Renal cortical epithelial cell (primary cell): ENCODE measurements at regions not wholly inside any gene's neighbourhood (a gene's known extent, or its start where the extent isn't known, plus 50 kb on each side); places are given as distances from the start of the nearest gene placed in this dataset.

Experiments used
- DNase-seq: peaks from one replicate; pipeline ENCODE4 v3.0.0-alpha.2; 2011; ENCODE audit warnings: low read depth

DNA sequence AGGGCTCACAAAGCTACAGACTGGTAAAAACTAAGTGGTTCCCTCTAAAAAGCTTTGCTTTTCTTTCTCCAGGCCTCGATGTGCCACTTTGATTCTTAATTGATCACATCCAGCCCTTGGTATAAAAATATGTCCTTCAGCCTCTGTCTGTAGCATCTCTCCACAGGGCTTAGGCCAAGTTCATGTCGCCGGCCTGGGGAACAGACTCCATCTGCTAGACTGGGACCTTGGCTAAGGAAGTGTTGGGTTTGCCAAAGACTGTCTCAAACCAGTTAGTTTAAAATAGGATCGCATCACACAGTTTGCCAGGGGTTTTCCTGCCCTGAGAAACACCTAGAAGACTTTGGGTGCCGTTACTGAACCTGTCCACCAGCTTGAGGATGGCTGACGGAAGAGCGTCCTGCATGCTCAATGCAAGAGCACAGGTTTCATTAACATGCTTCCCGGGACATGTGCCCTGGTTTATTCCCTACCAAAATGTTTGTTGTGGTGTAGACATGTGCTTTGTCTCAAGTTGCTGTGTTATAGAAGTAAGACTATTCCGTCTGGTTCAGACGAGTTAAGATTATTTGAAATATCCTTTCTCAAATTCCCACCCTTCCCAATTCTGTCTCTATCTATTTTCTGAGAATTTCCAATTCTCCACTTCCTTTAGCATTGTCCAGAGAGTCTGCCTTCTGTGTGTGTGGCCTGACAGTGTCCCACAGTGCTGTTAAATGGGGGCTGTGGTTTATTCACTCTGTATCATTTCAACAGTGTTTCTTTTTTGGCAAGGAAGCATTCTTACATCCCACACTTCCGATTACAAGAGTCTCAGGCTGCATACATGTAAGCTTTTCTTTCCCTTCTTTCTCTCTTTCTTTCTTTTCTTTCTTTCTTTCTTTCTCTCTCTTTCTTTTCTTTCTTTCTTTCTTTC lies 334.7 kb downstream of the INHBA start:
- no peak for DNase-seq

DNA sequence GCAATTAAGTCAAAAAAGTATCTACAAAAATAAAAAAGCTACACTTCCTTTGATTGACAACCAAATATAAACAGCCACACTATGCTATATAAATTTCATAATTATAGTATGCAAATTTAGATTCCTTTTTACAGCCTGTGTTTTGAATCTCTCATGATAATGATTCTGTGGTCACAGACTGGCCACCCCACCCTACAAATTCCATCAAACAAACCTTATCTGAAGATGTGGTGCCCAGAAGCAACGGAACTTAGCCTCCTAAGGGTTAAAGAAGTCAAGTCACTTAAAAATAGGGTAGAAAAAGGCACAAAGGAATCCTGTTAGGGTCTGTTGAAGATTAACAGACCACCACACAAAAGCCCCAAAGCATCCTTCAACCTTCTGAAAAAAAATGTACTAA lies 351.8 kb downstream of the INHBA start:
- DNase-seq = no peak

DNA sequence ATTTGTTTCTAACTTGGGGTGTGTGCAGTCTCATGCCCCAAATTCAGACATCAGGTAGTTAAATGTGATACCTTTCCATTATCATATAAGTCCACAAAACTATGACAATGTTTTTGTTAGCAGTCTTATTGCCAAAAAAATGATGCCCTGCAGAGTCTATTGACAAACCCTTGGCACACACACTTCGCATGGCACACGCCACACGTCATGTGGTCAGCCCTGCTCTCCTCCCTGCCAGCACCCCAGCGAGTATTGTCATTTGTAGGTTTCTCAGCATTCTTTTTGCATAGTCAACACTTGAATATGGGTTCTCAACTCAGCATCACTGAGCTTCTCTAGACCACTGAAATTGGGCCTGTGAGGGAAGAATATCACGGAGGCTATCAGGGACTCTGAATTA lies 356.0 kb downstream of the INHBA start:
- DNase-seq = no peak

DNA sequence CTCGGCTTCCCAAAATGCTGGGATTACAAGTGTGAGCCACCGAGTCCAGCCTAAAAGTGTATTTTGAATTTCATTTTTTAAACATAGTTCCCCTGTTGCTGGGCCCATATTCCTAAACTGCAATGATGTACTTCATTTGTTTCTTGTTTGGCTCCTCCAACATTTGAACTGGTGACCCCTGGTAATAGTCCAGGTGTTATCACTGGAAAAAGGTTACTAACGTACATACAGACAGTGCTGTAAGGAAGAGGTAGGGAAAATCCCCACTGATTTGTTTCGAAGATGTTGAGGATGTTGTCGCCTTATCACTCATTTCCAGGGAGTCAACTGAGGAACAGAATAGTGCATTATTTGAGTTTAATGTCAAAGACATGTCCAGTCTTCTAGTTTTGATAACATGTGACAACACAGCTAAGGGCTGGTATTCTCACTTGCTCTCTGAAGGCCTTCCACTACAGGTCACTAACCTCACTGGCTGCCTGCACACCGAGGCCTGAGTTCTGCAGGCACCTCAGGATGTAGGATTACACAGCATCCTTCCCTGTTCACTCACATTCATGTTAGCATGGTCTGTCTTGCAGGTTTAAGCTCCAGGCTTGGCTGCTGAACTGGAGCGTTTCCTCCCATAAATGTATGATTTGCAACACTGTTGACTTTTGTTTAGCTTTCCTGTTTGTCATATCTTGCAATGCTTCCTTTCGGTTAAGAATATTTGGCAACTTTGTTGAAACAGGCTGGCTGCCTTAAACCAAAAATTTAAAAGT lies 362.8 kb downstream of the INHBA start:
- no peak for DNase-seq

DNA sequence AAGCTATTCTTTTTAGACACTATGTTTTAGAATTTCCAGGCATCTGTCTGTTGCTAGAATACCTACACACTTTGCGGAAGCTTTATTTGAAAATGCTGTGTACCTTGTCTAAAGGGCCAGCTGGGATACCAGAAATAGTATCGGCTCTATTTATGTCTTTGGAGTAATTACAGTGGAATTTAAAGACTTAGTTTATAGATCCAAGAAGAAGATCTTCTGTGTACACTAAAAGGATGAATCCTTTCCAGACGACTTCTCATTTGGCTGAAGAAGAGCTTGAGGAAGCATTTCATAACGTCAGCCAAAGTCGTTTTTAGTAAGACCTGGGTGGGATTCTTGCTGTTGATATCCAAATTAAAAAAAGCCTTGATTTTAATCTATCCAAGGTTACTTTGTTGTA lies 365.9 kb downstream of the INHBA start:
- no peak for DNase-seq

DNA sequence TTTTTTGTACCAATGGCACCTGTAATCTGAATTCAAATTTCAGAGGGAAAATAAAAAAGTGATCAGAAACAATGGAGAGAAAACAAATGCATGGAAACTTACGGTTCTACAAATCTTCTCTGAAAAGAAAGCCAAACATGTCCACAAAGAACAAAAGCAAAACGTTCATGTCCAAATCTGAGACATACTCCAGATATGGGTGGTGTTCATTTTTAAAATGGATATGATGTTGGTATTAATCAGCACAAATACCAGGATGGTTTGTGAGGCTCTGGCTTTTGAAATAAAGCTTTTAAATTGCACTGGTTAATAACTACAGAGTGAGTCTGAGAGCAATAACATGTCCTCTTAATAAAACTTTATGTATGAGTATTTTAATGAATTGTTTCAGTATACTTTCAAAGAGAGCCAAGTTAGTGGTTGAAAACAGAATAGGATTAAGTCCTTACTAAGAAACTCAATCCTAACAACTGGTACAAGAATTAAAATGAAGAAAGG lies 366.4 kb downstream of the INHBA start:
- DNase-seq = no peak

DNA sequence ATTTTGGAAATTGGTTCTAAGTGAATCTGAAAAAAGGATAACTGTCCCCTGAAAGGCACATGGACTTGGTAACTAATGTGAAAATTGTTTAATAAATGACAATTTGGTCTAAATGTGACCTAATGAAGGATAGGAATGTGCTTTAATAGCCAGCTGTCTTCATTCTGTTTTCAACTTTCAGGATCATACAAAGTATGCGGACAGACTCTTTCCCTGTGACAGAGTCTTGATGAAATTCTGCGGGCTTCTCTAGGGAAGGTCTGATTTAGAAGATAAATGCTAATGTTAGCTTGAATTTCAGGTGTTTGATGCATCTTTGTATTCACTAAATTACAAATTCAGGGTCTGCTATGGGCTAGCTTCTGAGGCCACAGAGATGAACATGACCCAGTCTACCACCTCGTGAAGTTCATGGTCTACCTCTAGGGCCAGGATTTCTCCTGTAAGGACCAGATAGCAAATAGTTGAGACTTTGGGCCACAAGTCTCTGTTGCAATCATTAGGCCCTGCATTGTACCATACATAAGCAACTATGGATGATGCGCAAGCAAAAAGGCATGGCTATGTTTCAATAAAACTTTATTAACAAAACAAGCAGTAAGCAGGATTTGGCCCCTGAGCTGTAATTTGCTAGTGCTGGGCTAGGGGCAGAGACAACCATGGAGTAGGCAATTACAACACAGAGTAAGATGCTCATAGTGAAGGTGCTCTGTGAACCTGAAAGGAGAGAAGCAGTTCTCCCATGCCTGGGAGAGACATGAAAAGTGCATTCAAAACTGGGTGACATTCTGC lies 368.6 kb downstream of the INHBA start:
- no peak for DNase-seq

DNA sequence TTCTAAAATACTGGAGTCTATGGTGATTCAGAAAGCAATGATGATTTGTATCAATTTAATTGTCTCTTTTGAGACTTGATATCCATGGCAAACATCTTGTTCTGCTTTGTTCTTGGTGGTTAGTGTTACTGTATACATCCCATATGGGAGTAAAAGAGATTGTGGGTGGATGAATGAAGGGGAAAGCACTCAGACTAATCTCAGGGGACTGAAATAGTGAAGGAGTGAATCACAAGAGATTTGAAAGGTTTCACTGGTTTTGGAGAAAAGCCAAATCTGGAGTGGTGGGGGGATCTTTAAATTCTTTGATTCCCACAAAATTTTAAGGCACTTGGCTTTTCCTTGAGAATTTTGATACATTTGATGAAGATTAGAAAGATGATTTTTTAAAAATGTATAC lies 369.4 kb downstream of the INHBA start:
- peak; percentile 42 for DNase-seq

DNA sequence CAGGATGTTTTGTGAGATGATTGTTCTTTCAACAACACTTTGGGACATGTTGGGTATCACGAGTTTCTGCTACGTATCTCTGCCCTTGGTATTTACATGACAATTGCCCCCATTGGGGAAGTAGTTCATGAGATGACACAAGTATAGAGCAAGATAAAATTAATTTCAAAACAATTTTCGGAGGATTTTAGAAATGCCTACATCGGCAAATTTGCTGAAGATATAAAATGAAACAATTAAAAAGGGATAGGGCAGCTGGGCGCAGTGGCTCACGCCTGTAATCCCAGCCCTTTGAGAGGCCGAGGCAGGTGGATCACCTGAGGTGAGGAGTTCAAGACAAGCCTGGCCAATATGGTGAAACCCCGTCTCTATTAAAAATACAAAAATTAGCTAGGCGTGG lies 371.7 kb downstream of the INHBA start:
- DNase-seq = no peak

DNA sequence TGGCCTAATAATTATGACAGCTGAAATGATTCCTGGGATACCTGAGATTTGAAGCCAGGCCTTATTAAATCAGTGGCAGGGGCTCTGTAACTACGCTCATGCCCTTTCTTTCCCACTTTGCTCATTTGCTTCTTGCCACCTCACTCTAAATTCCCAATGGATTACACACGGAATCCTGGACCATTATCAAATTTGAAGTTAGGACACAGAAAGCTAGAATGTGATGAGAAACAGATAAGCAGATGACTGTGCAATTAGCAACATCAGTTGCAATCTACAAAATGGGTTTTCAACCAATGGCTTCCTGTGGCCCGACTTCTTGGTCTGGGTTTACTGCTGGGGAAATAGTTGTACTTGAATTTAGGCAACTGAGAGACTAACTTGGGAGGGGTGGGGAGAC lies 374.3 kb downstream of the INHBA start:
- DNase-seq = no peak

DNA sequence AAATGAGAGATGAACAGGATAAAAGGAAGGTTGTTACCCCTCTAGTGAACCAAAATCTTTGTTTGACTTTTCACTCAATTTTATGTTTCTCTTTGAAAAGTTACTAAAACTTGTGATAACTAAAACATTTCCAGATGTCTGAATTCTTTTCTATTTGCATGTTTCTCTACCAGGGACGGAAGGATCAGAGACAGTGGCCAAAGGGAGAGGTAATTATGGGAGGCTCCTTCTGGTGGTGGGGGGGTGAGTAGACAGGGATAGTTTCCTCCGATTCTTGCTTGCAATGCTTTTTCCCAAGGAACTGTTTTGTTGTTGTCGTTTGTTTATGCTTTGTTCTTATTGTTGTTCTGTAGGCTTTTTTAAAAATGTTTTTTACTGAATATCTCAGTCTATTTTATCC lies 374.8 kb downstream of the INHBA start:
- DNase-seq = no peak

DNA sequence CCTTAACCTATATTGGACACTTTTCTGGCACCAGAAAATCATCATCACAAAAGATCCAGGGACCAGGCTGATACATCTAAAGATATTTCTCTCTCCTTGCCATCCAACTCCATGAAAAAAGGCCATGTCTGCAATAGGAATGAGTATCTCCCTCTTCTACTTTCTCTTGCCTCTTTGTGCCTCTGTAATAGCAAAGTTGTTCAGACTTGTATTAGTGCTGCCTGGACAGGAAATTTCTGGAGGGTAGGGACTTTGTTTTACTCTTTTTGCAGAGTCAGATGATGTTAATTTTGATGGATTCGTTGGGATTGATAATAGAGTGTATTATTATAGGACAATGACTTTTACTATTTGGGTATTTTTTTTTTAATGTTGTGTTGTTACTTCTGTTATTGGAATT lies 376.3 kb downstream of the INHBA start:
- DNase-seq = no peak

DNA sequence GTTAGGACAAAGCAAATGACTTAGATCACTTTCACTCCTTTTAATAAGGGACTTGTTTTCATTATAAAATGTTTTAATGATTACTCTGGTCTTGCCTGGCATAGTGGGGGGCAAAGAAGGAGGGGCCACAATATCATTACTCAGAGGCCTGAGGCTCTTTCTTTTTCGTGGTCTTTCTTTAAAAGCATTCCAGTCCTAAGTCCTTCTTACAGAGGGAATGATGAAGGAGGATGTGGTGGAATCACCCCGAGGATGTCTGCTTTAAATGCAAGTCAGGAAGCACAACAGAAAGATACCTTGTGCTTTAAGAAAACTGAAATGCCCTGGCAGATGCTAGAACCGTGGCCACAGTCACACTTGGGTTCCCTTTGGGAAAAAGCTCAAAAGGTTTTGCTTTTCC lies 379.1 kb downstream of the INHBA start:
- peak; percentile 23 for DNase-seq

DNA sequence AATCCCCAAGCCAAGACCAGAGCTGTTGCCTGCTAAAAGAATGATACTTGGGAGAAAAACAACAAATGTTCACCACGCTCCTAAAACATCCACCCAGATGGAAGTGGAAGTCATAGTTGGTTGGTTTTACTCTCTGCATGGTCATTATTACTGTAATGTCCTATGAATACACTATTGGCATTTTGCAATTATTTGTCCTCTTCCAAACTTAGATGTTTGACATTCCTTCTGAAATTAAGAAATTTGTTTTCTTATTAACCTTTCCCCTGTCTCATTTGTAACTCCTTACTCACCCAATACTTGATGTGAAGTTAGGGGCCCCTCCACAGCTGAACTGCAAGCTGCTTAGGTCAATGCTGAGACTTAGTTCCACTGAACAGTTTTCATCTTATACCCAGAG lies 383.3 kb downstream of the INHBA start:
- peak; percentile 11 for DNase-seq

DNA sequence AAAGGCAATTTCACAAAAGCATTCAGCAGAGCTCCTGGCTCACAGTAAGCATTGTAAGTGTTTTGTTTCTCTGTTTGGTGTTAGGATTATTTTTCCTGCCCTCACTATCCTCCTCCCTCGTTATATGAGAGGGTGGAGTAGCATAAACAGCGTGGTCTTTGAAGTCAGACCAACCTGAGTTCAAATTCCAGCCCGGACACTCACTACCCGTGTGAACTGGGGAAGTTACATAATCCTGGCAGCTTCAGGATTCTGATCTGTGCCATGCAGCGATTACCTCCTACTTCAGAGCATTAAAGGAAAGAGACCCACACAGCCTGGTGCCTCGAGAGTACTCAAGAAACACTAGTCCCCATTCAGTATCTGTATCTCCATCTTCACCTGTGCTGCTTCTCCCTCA lies 386.5 kb downstream of the INHBA start:
- peak; percentile 36 for DNase-seq

DNA sequence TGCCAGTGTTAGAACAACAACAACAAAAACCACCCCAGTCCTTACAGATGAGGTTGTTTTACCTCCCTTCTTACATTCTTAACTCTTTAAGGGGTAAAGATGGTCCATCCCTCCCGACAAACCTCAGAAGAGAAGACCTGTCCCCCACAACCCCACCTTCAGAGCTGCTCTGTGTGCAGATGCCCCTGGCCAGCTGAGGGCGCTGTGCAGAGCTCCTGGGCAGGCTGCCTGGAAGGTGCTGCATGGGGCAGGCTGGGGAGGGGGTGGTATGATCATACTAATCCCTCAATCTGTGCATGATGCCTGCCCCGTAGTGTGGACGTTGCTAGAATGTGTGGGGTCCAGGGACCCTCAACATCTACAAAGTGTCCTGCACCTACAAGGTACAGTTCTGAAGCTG lies 387.1 kb downstream of the INHBA start:
- DNase-seq = no peak

DNA sequence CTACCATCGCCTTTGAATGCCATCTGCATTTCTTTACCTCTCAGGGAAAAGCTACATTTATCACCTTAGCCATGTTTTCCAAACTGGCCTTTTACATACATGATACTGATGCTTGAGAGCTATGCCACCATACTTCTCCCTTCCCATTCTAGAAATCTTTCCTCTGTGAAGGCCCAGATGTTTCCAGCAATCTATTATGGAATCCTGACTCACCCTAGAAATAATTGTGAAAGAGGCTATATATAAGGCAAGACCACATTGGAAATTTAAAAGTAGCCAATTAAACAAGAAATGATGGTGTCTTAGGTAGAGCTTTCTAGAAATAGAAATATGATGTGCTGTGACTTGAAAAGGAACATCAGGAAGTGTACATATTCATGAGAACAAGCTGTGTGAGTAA lies 389.7 kb downstream of the INHBA start:
- no peak for DNase-seq

DNA sequence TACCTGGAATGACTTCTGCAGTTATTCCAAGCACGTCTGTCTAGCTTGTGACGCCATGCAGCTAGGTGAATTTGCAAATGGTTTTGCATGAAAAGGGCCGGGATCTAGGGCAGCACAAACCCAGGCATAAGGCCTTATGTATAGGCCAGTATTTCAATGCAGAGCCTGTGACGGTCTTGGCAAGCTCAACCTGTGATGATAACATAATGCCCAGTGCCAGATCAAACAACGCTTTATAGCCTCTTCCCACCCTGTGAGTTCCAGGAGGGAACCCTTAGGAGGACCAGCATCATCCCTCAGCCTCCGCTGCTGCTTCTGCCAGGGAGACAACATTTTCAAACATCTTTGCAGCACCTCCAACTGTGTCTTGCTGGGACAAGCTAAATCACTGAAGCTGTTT lies 390.7 kb downstream of the INHBA start:
- no peak for DNase-seq

DNA sequence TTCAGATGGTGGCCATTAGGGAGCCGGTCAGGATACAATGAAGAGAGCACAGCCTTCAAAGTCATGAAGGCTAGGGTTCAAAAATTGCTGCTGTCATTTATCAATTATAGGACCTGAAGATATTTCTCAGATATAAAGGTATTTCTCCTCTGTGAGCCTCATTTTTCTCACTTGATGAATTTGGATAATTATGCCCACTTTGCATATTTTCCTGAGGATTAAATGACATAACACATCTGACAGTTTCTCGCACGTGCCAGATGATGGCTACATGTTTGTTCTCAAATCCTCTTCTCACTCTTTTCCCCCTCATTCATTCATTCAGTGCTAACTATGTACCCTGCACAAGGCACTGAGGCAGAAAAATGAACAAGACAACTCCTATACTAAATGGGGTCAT lies 391.6 kb downstream of the INHBA start:
- no peak for DNase-seq

DNA sequence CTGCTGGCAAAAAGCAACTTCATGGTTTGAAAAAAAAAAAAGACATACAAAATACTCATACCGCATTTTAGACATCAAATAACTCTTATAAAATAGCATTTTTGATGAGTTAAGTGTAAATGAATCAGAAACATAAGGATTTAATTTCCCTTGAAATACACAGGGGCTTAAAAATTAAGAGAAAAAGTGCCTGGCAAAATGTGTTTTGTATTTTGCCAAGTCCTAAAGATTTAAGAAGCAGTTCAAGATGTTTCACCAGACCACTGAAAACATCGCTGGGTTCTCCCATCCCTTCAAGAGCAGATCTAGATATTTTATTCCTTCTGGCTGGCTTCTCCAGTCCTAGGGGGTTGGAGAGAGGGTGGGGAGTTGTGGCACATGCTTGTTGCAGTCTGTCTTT lies 396.4 kb downstream of the INHBA start:
- DNase-seq = no peak

DNA sequence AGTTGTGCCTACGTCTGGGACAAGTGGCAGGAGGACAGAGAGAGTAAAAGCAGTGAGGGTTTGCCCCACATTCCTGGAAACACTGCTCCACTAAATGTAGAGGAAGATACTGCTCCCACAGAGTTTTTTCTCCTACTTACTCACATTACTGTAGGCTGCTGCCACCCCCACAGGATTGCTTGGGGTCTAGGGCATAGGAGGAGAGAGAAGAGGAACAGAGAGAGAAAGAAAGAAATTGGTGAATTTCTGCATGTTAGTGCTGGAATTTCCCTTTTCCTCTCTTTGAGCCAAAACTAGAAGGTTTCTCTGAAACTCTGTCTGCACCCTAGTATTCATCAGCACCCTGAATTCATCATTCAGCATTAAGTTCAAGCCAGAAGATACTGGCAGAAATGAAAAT lies 397.9 kb downstream of the INHBA start:
- DNase-seq = no peak

DNA sequence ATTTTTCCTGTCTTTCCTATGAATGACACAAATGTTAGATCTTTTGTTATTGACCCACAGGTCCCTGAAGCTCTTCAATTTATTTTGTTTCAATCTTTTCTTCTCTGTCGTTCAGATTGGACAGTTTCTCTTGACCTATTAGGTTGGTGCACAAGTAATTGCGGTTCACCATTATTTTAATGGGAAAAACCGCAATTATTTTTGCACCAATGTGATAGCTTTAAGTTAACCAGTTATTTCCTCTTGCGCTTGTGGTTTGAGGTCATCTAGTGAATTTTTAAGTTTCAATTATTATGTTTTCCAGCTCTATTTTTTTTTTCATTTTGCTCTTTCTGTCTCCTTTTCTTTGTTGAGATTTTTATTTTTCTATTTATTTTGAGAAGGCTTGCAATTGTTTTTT lies 399.2 kb downstream of the INHBA start:
- no peak for DNase-seq
